ENCODE measurements at regions not wholly inside any gene's neighbourhood (a gene's known extent, or its start where the extent isn't known, plus 50 kb on each side); places are given as distances from the start of the nearest gene placed in this dataset.
A peak's percentile ranks its signal among the peaks of the same experiment; 100 is the strongest.
"Not testable (repeated sequence)": the region's sequence is repeated elsewhere in the genome, so short reads cannot be mapped to it uniquely, and the experiment has no call there.

GRCh38 chr4:158032733-158033415, 140.0 kb downstream of the GASK1B start:
- ATAC-seq = peak in 1 of 4 donors; percentile 13
- Histone ChIP-seq H3K9me3 (peaks cover 0 to 21% (median 5%) of the 10 kb centered on the region in 12 donors), H3K4me3 (no peak overlapping the region), H3K4me1 (peaks cover 0 to 21% (median 12%) of the 10 kb centered on the region in 12 donors), H3K36me3 (no peaks in the 10 kb centered on the region), H3K27ac (peak overlapping the region; percentile 1 to 83 (median 58)), H3K27me3 (no peaks in the 10 kb centered on the region)
- 38 to 55% (median 43%) methylated on average over 4 of the region's 4 CpGs for WGBS, 4 donors
- DNase-seq = no peak
- intact Hi-C loops (cut with DNase I) = no loop called here
- TF ChIP-seq POLR2A (IDR thresholded peaks at IDR 0.05) = no peak
- TF ChIP-seq, protein P1, sequence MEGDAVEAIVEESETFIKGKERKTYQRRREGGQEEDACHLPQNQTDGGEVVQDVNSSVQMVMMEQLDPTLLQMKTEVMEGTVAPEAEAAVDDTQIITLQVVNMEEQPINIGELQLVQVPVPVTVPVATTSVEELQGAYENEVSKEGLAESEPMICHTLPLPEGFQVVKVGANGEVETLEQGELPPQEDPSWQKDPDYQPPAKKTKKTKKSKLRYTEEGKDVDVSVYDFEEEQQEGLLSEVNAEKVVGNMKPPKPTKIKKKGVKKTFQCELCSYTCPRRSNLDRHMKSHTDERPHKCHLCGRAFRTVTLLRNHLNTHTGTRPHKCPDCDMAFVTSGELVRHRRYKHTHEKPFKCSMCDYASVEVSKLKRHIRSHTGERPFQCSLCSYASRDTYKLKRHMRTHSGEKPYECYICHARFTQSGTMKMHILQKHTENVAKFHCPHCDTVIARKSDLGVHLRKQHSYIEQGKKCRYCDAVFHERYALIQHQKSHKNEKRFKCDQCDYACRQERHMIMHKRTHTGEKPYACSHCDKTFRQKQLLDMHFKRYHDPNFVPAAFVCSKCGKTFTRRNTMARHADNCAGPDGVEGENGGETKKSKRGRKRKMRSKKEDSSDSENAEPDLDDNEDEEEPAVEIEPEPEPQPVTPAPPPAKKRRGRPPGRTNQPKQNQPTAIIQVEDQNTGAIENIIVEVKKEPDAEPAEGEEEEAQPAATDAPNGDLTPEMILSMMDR (IDR thresholded peaks at IDR 0.05) = no peak

- ATAC-seq; H3K36me3 ChIP-seq; H3K4me3 ChIP-seq; DNase-seq; H3K27ac ChIP-seq; H3K27me3 ChIP-seq; intact Hi-C loops (cut with DNase I): not testable (repeated sequence)
- H3K4me1 ChIP-seq = peaks cover 0 to 16% (median 7%) of the 10 kb centered on the region in 12 donors
- H3K9me3 ChIP-seq = peaks cover 0 to 22% (median 9%) of the 10 kb centered on the region in 12 donors
These were observed 144.4 kb downstream of the GASK1B start for GRCh38 chr4:158028381-158028780.

- intact Hi-C loops (cut with DNase I) = no loop called here
- DNase-seq (no peak), ATAC-seq (peak in 1 of 4 donors; percentile 24)
- no peak for TF ChIP-seq POLR2A (IDR thresholded peaks at IDR 0.05)
- TF ChIP-seq, protein P1 (IDR thresholded peaks at IDR 0.05) = no peak
- WGBS, 4 donors = 88 to 96% (median 92%) methylated on average over 1 of the region's 1 CpG
- H3K36me3 ChIP-seq = no peaks in the 10 kb centered on the region
- H3K27me3 ChIP-seq = no peaks in the 10 kb centered on the region
- H3K27ac ChIP-seq = no peak overlapping the region
- no peak overlapping the region for H3K4me3 ChIP-seq
- peaks cover 0 to 16% (median 8%) of the 10 kb centered on the region in 12 donors for H3K4me1 ChIP-seq
- H3K9me3 ChIP-seq = peaks cover 0 to 22% (median 9%) of the 10 kb centered on the region in 12 donors
These were observed 147.7 kb downstream of the GASK1B start for GRCh38 chr4:158025131-158025530.

DNA sequence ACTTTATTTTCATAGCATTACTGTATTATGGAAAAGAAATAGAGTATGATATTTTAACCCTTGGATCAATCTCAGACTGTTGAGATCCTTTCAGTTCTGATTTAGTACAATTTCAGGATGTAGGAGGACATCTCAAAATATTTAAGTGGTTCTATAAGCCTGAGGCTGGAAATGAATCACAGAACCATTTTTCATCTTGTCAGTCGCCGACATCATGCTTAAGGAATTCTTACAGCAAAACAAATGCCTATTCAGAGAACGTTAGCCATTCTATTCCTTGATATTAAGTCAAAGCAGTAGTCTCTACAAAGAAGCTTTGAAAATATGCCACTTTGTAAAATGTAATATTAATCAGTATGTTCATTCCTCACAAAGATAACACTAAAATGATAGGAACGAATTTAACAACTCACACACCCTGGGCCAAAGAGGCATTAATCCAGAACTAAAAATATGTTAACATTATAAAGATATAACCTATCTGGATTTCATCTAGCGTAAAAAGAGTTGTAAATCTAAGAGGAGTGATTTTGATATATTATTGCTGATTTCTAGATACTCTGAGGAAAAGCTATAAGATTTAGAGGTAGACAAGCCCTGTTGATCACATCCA, 152.0 kb downstream of the GASK1B start:
- DNase-seq (no peak), ATAC-seq (peak in 1 of 4 donors; percentile 29)
- H3K4me1 ChIP-seq = peaks cover 0 to 45% (median 21%) of the 10 kb centered on the region in 12 donors
- no peaks in the 10 kb centered on the region for H3K27me3 ChIP-seq
- no peaks in the 10 kb centered on the region for H3K9me3 ChIP-seq
- peak overlapping the region in 7 of 12 donors; percentile 1 to 75 (median 47) for H3K27ac ChIP-seq
- WGBS, 4 donors = 43 to 50% (median 45%) methylated on average over 5 of the region's 5 CpGs
- TF ChIP-seq, protein P1 (IDR thresholded peaks at IDR 0.05) = no peak
- TF ChIP-seq POLR2A (IDR thresholded peaks at IDR 0.05) = no peak
- H3K4me3 ChIP-seq = no peak overlapping the region
- intact Hi-C loops (cut with DNase I) = no loop called here
- no peaks in the 10 kb centered on the region for H3K36me3 ChIP-seq
